Loucy (cell line): ENCODE measurements at regions not wholly inside any gene's neighbourhood (a gene's known extent, or its start where the extent isn't known, plus 50 kb on each side); places are given as distances from the start of the nearest gene placed in this dataset.

Experiments used
- H2AFZ ChIP-seq: fragments of 200-600 bp; sonication (generic); 2 replicates; pipeline ENCODE4 v1.6.0; 2016; ENCODE audit warnings: antibody characterized with exemption, mild to moderate bottlenecking, low read length, moderate library complexity
- H3F3A ChIP-seq: fragments of 200-600 bp; 2 replicates; pipeline ENCODE4 v1.6.0; 2016; ENCODE audit warnings: antibody characterized with exemption, low read depth, mild to moderate bottlenecking
- H3K27me3 ChIP-seq: fragments of 200-600 bp; sonication (generic); 2 replicates; pipeline ENCODE4 v1.6.1; 2014; ENCODE audit warnings: low read length, mild to moderate bottlenecking; ENCODE audit not compliant: insufficient read depth, poor library complexity, severe bottlenecking
- H3K36me3 ChIP-seq: fragments of 200-600 bp; sonication (generic); 2 replicates; pipeline ENCODE4 v1.6.1; 2016; ENCODE audit warnings: low read length; ENCODE audit not compliant: insufficient read depth
- H3K4me1 ChIP-seq: fragments of 200-600 bp; sonication (generic); 2 replicates; pipeline ENCODE4 v1.5.1; 2014; ENCODE audit warnings: low read length, mild to moderate bottlenecking; ENCODE audit not compliant: insufficient read depth, poor library complexity, severe bottlenecking
- H3K4me2 ChIP-seq: fragments of 200-600 bp; sonication (generic); 2 replicates; pipeline ENCODE4 v1.6.0; 2014; ENCODE audit warnings: antibody characterized with exemption, low read length, low read depth, mild to moderate bottlenecking; ENCODE audit not compliant: poor library complexity, severe bottlenecking
- H3K4me3 ChIP-seq: fragments of 200-600 bp; sonication (generic); 2 replicates; pipeline ENCODE4 v1.5.1; 2014; ENCODE audit warnings: low read length, mild to moderate bottlenecking, mixed read lengths; ENCODE audit not compliant: poor library complexity, severe bottlenecking
- H3K79me2 ChIP-seq: fragments of 200-600 bp; sonication (generic); 2 replicates; pipeline ENCODE4 v1.6.1; 2014; ENCODE audit warnings: low read length; ENCODE audit not compliant: insufficient read depth
- H3K9ac ChIP-seq: fragments of 200-600 bp; sonication (generic); 2 replicates; pipeline ENCODE4 v1.6.0; 2014; ENCODE audit warnings: mild to moderate bottlenecking, low read depth, low read length, moderate library complexity; ENCODE audit not compliant: poor library complexity, severe bottlenecking
- H3K9me2 ChIP-seq: fragments of 200-600 bp; sonication (generic); replicated peaks from 2 replicates; pipeline ENCODE4 v1.6.1; 2016; ENCODE audit warnings: low read depth, low read length, mixed read lengths
- H3K9me3 ChIP-seq: fragments of 200-600 bp; sonication (generic); 2 replicates; pipeline ENCODE4 v1.6.1; 2014; ENCODE audit warnings: mild to moderate bottlenecking, antibody characterized with exemption, low read length, low read depth; ENCODE audit not compliant: insufficient read depth
- H4K20me1 ChIP-seq: fragments of 200-600 bp; sonication (generic); 2 replicates; pipeline ENCODE4 v1.6.0; 2014; ENCODE audit warnings: antibody characterized with exemption, low read length, mild to moderate bottlenecking; ENCODE audit not compliant: insufficient read depth, poor library complexity, severe bottlenecking
- CTCF ChIP-seq: fragments of 200-600 bp; sonication (generic); conservative IDR thresholded peaks from 2 replicates; pipeline ENCODE4 v1.5.1; 2014; ENCODE audit warnings: mild to moderate bottlenecking, antibody characterized with exemption, low read length
- EZH2phosphoT487 ChIP-seq: fragments of 200-600 bp; IDR thresholded peaks from 2 replicates; pipeline ENCODE4 v1.6.1; 2018; ENCODE audit warnings: antibody characterized with exemption, mild to moderate bottlenecking, moderate library complexity, borderline replicate concordance

- Histone ChIP-seq H3K9me2 (no peaks in the 10 kb centered on the region), H3K4me3 (no peak overlapping the region), H3K27me3 (no peaks in the 10 kb centered on the region), H3F3A (no peaks in the 10 kb centered on the region), H3K9me3 (no peaks in the 10 kb centered on the region), H4K20me1 (no peaks in the 10 kb centered on the region), H2AFZ (no peak overlapping the region), H3K4me2 (no peak overlapping the region), H3K36me3 (no peaks in the 10 kb centered on the region), H3K79me2 (no peaks in the 10 kb centered on the region), H3K9ac (no peak overlapping the region), H3K4me1 (peaks cover 11% of the 10 kb centered on the region)
- no peak for TF ChIP-seq CTCF
These were observed 90.4 kb upstream of the KIT start for GRCh38 chr4:54567327-54567726.

GRCh38 chr4:54568184-54568583 is 89.6 kb upstream of the KIT start:
- Histone ChIP-seq H4K20me1 (no peaks in the 10 kb centered on the region), H3K9ac (no peak overlapping the region), H3K27me3 (no peaks in the 10 kb centered on the region), H3K4me3 (no peak overlapping the region), H3K9me3 (no peaks in the 10 kb centered on the region), H3K4me2 (no peak overlapping the region), H2AFZ (no peak overlapping the region), H3F3A (no peaks in the 10 kb centered on the region), H3K79me2 (no peaks in the 10 kb centered on the region), H3K36me3 (no peaks in the 10 kb centered on the region), H3K9me2 (no peaks in the 10 kb centered on the region), H3K4me1 (peaks cover 11% of the 10 kb centered on the region)
- TF ChIP-seq CTCF: no peak
- no peak for TF ChIP-seq EZH2phosphoT487

- Histone ChIP-seq H3K4me2 (peak overlapping the region; percentile 12), H2AFZ (no peak overlapping the region), H3K4me1 (peaks cover 4% of the 10 kb centered on the region), H3K4me3 (no peak overlapping the region), H3F3A (no peaks in the 10 kb centered on the region), H3K9me2 (no peaks in the 10 kb centered on the region), H3K9ac (no peak overlapping the region), H3K36me3 (no peaks in the 10 kb centered on the region), H3K27me3 (no peaks in the 10 kb centered on the region), H3K9me3 (no peaks in the 10 kb centered on the region), H3K79me2 (no peaks in the 10 kb centered on the region), H4K20me1 (no peaks in the 10 kb centered on the region)
- TF ChIP-seq CTCF (no peak), EZH2phosphoT487 (no peak)
These were observed 86.9 kb upstream of the KIT start for GRCh38 chr4:54570822-54571221.
